H1 (cell line): ENCODE measurements at regions not wholly inside any gene's neighbourhood (a gene's known extent, or its start where the extent isn't known, plus 50 kb on each side); places are given as distances from the start of the nearest gene placed in this dataset.

Experiments used
- NRF1 ChIP-seq: IDR thresholded peaks from 2 replicates; pipeline ENCODE4 v1.6.1; 2011; ENCODE audit warnings: mild to moderate bottlenecking, low read depth, low read length, improper control_type of control experiment
- TF ChIP-seq, protein P1 (sequence below): fragments of 300-600 bp; sonication (generic); IDR thresholded peaks from 2 replicates; pipeline ENCODE4 v1.7.1; 2012; ENCODE audit warnings: low read length, moderate library complexity, mild to moderate bottlenecking, inconsistent platforms; ENCODE audit not compliant: insufficient replicate concordance

DNA sequence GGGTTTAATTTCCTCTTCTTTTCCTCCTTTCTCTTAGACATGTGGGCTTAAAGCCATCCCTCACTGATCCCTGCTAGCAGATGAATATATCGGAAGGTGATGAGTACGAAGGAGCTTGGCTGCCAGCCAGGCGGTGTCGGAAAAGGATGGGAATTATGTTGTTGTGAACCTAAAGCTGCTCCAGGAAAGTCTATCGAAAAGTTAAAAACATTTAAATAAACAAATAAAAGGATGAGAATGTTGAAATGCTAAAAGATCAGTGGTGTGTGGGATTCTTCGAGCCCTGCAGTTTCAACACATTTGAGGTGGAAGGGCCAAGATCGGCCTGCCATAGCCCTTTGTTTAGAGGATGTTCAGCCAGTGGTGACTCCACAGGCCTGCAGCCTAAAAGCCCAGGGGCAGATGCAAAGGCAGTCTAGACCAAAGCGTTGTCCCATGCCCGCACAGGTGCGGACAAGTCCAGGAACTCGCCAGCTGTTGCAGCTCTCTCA lies 107.9 kb downstream of the JCAD start (continued):
- TF ChIP-seq, protein P1, sequence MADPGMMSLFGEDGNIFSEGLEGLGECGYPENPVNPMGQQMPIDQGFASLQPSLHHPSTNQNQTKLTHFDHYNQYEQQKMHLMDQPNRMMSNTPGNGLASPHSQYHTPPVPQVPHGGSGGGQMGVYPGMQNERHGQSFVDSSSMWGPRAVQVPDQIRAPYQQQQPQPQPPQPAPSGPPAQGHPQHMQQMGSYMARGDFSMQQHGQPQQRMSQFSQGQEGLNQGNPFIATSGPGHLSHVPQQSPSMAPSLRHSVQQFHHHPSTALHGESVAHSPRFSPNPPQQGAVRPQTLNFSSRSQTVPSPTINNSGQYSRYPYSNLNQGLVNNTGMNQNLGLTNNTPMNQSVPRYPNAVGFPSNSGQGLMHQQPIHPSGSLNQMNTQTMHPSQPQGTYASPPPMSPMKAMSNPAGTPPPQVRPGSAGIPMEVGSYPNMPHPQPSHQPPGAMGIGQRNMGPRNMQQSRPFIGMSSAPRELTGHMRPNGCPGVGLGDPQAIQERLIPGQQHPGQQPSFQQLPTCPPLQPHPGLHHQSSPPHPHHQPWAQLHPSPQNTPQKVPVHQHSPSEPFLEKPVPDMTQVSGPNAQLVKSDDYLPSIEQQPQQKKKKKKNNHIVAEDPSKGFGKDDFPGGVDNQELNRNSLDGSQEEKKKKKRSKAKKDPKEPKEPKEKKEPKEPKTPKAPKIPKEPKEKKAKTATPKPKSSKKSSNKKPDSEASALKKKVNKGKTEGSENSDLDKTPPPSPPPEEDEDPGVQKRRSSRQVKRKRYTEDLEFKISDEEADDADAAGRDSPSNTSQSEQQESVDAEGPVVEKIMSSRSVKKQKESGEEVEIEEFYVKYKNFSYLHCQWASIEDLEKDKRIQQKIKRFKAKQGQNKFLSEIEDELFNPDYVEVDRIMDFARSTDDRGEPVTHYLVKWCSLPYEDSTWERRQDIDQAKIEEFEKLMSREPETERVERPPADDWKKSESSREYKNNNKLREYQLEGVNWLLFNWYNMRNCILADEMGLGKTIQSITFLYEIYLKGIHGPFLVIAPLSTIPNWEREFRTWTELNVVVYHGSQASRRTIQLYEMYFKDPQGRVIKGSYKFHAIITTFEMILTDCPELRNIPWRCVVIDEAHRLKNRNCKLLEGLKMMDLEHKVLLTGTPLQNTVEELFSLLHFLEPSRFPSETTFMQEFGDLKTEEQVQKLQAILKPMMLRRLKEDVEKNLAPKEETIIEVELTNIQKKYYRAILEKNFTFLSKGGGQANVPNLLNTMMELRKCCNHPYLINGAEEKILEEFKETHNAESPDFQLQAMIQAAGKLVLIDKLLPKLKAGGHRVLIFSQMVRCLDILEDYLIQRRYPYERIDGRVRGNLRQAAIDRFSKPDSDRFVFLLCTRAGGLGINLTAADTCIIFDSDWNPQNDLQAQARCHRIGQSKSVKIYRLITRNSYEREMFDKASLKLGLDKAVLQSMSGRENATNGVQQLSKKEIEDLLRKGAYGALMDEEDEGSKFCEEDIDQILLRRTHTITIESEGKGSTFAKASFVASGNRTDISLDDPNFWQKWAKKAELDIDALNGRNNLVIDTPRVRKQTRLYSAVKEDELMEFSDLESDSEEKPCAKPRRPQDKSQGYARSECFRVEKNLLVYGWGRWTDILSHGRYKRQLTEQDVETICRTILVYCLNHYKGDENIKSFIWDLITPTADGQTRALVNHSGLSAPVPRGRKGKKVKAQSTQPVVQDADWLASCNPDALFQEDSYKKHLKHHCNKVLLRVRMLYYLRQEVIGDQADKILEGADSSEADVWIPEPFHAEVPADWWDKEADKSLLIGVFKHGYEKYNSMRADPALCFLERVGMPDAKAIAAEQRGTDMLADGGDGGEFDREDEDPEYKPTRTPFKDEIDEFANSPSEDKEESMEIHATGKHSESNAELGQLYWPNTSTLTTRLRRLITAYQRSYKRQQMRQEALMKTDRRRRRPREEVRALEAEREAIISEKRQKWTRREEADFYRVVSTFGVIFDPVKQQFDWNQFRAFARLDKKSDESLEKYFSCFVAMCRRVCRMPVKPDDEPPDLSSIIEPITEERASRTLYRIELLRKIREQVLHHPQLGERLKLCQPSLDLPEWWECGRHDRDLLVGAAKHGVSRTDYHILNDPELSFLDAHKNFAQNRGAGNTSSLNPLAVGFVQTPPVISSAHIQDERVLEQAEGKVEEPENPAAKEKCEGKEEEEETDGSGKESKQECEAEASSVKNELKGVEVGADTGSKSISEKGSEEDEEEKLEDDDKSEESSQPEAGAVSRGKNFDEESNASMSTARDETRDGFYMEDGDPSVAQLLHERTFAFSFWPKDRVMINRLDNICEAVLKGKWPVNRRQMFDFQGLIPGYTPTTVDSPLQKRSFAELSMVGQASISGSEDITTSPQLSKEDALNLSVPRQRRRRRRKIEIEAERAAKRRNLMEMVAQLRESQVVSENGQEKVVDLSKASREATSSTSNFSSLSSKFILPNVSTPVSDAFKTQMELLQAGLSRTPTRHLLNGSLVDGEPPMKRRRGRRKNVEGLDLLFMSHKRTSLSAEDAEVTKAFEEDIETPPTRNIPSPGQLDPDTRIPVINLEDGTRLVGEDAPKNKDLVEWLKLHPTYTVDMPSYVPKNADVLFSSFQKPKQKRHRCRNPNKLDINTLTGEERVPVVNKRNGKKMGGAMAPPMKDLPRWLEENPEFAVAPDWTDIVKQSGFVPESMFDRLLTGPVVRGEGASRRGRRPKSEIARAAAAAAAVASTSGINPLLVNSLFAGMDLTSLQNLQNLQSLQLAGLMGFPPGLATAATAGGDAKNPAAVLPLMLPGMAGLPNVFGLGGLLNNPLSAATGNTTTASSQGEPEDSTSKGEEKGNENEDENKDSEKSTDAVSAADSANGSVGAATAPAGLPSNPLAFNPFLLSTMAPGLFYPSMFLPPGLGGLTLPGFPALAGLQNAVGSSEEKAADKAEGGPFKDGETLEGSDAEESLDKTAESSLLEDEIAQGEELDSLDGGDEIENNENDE: no peak
- no peak for TF ChIP-seq NRF1
